Smooth muscle cell (in vitro differentiated cells): ENCODE measurements at regions not wholly inside any gene's neighbourhood (a gene's known extent, or its start where the extent isn't known, plus 50 kb on each side); places are given as distances from the start of the nearest gene placed in this dataset.

Experiments used
- DNase-seq: peaks from one replicate; lab custom pipeline; 2025; ENCODE audit not compliant: unreplicated experiment; lab: John Stamatoyannopoulos, UW
- H2AFZ ChIP-seq: fragments of 200-600 bp; sonication (generic); 2 replicates; pipeline ENCODE4 v1.6.0; 2016; ENCODE audit warnings: antibody characterized with exemption, low read depth, mild to moderate bottlenecking
- H3F3A ChIP-seq: fragments of 200-600 bp; sonication (generic); 2 replicates; pipeline ENCODE4 v1.6.0; 2017; ENCODE audit warnings: antibody characterized with exemption, low read depth
- H3K27ac ChIP-seq: fragments of 200-600 bp; sonication (generic); 2 replicates; pipeline ENCODE4 v1.5.1; 2016; ENCODE audit warnings: low read depth, mild to moderate bottlenecking
- H3K27me3 ChIP-seq: fragments of 200-600 bp; sonication (generic); 2 replicates; pipeline ENCODE4 v1.6.1; 2016; ENCODE audit warnings: low read depth, mild to moderate bottlenecking
- H3K36me3 ChIP-seq: fragments of 200-600 bp; sonication (generic); 2 replicates; pipeline ENCODE4 v1.5.1; 2016; ENCODE audit warnings: low read depth
- H3K4me1 ChIP-seq: fragments of 200-600 bp; sonication (generic); 2 replicates; pipeline ENCODE4 v1.5.1; 2016; ENCODE audit warnings: low read depth
- H3K4me2 ChIP-seq: fragments of 200-600 bp; sonication (generic); 2 replicates; pipeline ENCODE4 v1.6.0; 2016; ENCODE audit warnings: mild to moderate bottlenecking
- H3K4me3 ChIP-seq: fragments of 200-600 bp; sonication (generic); 2 replicates; pipeline ENCODE4 v1.5.1; 2016; ENCODE audit warnings: mild to moderate bottlenecking
- H3K79me2 ChIP-seq: fragments of 200-600 bp; sonication (generic); 2 replicates; pipeline ENCODE4 v1.6.0; 2016; ENCODE audit warnings: low read depth, mild to moderate bottlenecking
- H3K9ac ChIP-seq: fragments of 200-600 bp; sonication (generic); 2 replicates; pipeline ENCODE4 v1.6.0; 2016; ENCODE audit warnings: low read depth
- H3K9me3 ChIP-seq: fragments of 200-600 bp; sonication (generic); replicated peaks from 2 replicates; pipeline ENCODE4 v1.5.1; 2016; ENCODE audit warnings: low read depth
- H4K20me1 ChIP-seq: fragments of 200-600 bp; sonication (generic); 2 replicates; pipeline ENCODE4 v1.6.0; 2016; ENCODE audit warnings: low read depth
- CTCF ChIP-seq: fragments of 200-600 bp; sonication (generic); IDR thresholded peaks from 2 replicates; pipeline ENCODE4 v1.5.1; 2017; ENCODE audit warnings: borderline replicate concordance, mild to moderate bottlenecking, antibody characterized with exemption; ENCODE audit not compliant: insufficient read depth, poor library complexity, severe bottlenecking
- WGBS: methylation state at CpG from one replicate; pipeline ENCODE4 v1.1.7; 2016; ENCODE audit warnings: low lambda C conversion rate; 5-methylcytosine and 5-hydroxymethylcytosine counted together

GRCh38 chr1:4139646-4140045 is 239.6 kb upstream of the C1orf174 start:
- no peak overlapping the region for H3K9ac ChIP-seq
- no peak overlapping the region for H2AFZ ChIP-seq
- H3K36me3 ChIP-seq, result no peaks in the 10 kb centered on the region
- no peaks in the 10 kb centered on the region for H3K79me2 ChIP-seq
- no peaks in the 10 kb centered on the region for H3K9me3 ChIP-seq
- H3K4me3 ChIP-seq, result no peak overlapping the region
- no peak for TF ChIP-seq CTCF
- H4K20me1 ChIP-seq, result no peaks in the 10 kb centered on the region
- H3F3A ChIP-seq, result no peaks in the 10 kb centered on the region
- no peaks in the 10 kb centered on the region for H3K27me3 ChIP-seq
- no peak overlapping the region for H3K27ac ChIP-seq
- DNase-seq, result no peak
- WGBS, result 87% methylated on average over 8 of the region's 8 CpGs
- no peaks in the 10 kb centered on the region for H3K4me1 ChIP-seq
- no peak overlapping the region for H3K4me2 ChIP-seq

- no peaks in the 10 kb centered on the region for H3K79me2 ChIP-seq
- no peak overlapping the region for H3K4me3 ChIP-seq
- no peaks in the 10 kb centered on the region for H3K36me3 ChIP-seq
- no peaks in the 10 kb centered on the region for H3K9me3 ChIP-seq
- no peak overlapping the region for H3K27ac ChIP-seq
- no peak overlapping the region for H3K4me2 ChIP-seq
- H3K9ac ChIP-seq, result no peak overlapping the region
- 96% methylated on average over 13 of the region's 13 CpGs for WGBS
- no peaks in the 10 kb centered on the region for H3F3A ChIP-seq
- H3K4me1 ChIP-seq, result no peaks in the 10 kb centered on the region
- no peaks in the 10 kb centered on the region for H4K20me1 ChIP-seq
- no peak overlapping the region for H2AFZ ChIP-seq
- TF ChIP-seq CTCF, result no peak
- no peaks in the 10 kb centered on the region for H3K27me3 ChIP-seq
- DNase-seq, result no peak
These were observed 240.2 kb upstream of the C1orf174 start for GRCh38 chr1:4140241-4140640.

- H3K9me3 ChIP-seq, result no peaks in the 10 kb centered on the region
- H3K27me3 ChIP-seq, result no peaks in the 10 kb centered on the region
- no peak overlapping the region for H2AFZ ChIP-seq
- no peak for DNase-seq
- H3K4me3 ChIP-seq, result no peak overlapping the region
- H3K4me1 ChIP-seq, result no peaks in the 10 kb centered on the region
- H3F3A ChIP-seq, result no peaks in the 10 kb centered on the region
- no peak for TF ChIP-seq CTCF
- H3K79me2 ChIP-seq, result no peaks in the 10 kb centered on the region
- H3K27ac ChIP-seq, result no peak overlapping the region
- no peaks in the 10 kb centered on the region for H4K20me1 ChIP-seq
- 93% methylated on average over 9 of the region's 9 CpGs for WGBS
- H3K4me2 ChIP-seq, result no peak overlapping the region
- H3K9ac ChIP-seq, result no peak overlapping the region
- H3K36me3 ChIP-seq, result no peaks in the 10 kb centered on the region
These were observed 240.7 kb upstream of the C1orf174 start for GRCh38 chr1:4140821-4141220.

GRCh38 chr1:4144349-4144971 is 244.4 kb upstream of the C1orf174 start:
- no peak for DNase-seq
- Histone ChIP-seq H3K27ac (no peak overlapping the region), H3K27me3 (no peaks in the 10 kb centered on the region), H3K79me2 (no peaks in the 10 kb centered on the region), H3K9ac (no peak overlapping the region), H3K9me3 (no peaks in the 10 kb centered on the region), H3K4me3 (no peak overlapping the region), H2AFZ (no peak overlapping the region), H3F3A (no peaks in the 10 kb centered on the region), H4K20me1 (no peaks in the 10 kb centered on the region), H3K36me3 (no peaks in the 10 kb centered on the region), H3K4me1 (no peaks in the 10 kb centered on the region), H3K4me2 (no peak overlapping the region)
- WGBS, result 92% methylated on average over 6 of the region's 6 CpGs
- no peak for TF ChIP-seq CTCF
